DND-41 (cell line): ENCODE measurements at regions not wholly inside any gene's neighbourhood (a gene's known extent, or its start where the extent isn't known, plus 50 kb on each side); places are given as distances from the start of the nearest gene placed in this dataset.

Experiments used
- CTCF ChIP-seq: IDR thresholded peaks from 2 replicates; pipeline ENCODE4 v1.5.1; 2012; ENCODE audit warnings: borderline replicate concordance, low read length, moderate library complexity, mild to moderate bottlenecking; ENCODE audit not compliant: poor library complexity, severe bottlenecking; ENCODE audit errors: extremely low read depth
- EZH2 ChIP-seq: IDR thresholded peaks from 3 replicates; pipeline ENCODE4 v1.6.1; 2012; ENCODE audit warnings: borderline replicate concordance, low read depth, mild to moderate bottlenecking, moderate library complexity, low read length, inconsistent platforms; ENCODE audit not compliant: severe bottlenecking

- no peak for TF ChIP-seq CTCF
- no peak for TF ChIP-seq EZH2
These were observed 1911.9 kb upstream of the WWC1 start for GRCh38 chr5:166379517-166379916.
